ENCODE measurements at regions not wholly inside any gene's neighbourhood (a gene's known extent, or its start where the extent isn't known, plus 50 kb on each side); places are given as distances from the start of the nearest gene placed in this dataset.

DNA sequence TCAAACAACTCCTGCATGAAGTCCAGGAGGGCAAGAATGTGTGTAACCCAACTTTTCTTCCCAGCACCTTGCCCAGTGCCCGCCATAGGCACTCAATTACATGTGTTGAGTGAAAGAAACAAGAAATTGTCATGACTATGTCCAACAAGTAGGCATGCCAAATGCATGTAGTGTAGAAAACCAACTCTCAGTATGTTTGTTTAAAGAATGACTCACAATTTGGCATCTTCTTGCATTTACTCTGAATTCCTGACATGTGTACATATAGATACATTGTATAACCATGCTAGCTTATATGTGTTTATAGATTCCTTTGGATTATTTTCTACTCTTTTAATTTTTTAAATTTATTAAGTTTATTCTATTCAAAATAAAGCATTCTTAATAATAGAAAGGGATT, 305.0 kb downstream of the EFNB2 start:
- no peak for DNase-seq

DNA sequence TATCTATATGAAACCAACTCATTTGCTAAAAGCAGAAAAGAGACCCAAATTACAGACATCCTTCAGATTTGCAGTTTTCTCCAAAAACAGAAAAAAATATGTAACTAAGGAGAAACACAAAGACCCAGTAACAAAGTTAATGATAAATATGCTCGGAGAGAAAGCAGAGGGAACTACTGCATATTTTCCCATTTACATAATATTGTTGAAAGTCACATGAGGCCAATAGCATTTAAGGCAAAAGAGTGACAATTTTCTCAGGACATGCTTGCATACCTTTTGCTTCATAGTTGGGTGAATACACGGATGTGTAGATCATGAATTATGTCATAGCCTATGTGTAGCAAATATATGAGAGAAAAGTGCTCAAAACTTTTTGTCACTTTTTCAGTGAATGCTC, 310.3 kb downstream of the EFNB2 start:
- no peak for DNase-seq

DNA sequence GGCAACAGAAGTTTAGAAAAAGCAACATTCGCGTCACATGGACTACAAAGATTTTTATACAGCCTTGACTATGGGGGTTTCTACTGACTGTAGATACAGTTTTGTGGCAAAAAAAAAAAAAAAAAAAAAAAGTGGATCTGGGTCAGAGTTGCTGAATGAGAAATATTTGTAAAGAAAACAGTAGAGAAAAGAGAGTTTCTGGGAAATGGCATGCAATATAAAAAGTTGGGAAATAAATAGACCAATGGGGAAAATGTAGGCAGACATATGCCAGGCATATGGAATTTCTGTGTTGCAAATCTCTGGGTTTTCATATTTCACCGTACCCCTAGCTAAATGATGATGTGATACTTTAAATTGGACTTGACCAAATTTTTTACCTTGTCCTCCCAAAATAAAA, 315.3 kb downstream of the EFNB2 start:
- no peak for DNase-seq

DNA sequence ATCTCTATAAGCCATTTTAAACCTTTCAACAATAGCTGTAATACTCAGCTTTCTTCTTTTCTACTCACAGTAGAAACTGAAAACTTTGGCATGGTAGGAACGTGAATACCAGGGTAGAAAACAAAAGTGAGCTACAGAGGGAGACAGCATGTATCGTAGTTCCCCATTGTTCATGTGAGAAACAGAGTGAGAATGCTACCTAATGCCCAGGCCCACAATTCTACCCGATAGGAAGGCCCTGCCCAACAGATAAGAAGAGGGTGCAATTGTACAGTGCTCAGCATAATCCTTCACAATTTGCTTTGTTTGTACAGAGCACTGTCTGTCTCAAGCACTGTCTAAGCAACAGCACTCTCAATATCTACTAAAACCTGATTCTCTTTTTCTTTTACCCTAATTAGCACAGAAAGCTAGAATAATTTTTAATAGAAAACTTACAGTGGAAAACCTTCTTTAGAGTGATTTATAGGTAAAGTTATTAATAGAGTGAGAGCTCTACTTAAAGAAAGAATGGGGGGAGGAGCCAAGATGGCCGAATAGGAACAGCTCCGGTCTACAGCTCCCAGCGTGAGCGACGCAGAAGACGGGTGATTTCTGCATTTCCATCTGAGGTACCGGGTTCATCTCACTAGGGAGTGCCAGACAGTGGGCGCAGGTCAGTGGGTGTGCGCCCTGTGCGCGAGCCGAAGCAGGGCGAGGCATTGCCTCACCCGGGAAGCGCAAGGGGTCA, 322.3 kb downstream of the EFNB2 start:
- no peak for DNase-seq

DNA sequence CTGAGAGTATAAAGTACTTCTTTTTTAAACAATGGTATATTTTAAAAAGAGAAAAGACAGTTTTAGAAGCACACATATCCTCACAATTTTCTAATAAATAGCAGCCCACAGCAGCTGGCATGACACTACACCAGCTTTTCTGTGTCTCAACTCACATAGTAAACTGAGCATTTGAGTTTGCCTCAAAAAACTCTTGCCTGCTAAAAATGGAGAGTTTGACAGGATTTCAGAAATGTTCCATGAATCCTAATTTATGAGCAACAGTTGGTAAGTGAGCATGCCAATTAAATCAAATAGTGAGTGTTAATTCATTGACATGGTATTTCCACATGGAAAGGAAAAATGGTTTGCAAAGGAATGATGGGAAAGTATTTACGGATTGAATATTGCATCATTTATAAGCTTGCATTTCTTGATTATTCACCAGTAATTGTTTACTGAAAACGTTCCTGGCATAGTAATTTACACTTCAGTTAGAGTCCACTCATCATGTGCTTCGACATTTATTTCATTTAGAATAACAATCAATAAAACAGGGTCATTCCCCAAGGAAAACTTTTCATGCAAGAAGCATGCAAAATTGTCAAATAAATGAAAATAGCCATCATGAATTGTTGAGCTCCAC, 323.0 kb downstream of the EFNB2 start:
- no peak for DNase-seq

DNA sequence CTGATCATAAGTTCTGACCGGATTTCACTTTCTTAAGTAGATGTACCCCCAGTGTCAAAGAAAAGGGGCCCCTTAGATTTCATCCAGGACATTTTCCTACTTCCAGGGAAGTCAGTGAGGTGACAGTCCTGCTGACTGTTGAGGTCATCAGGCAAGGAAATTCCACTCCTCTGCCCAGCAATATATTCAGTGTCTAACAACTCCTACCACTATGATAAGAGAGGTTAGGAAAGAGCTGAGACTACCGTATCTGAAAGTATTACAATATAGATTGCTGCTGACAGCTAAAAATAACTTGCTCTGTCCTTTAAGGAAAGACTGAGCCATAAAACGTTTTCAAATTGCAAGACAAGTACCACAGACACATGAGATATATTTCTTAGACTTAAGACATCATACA, 325.1 kb downstream of the EFNB2 start:
- no peak for DNase-seq

DNA sequence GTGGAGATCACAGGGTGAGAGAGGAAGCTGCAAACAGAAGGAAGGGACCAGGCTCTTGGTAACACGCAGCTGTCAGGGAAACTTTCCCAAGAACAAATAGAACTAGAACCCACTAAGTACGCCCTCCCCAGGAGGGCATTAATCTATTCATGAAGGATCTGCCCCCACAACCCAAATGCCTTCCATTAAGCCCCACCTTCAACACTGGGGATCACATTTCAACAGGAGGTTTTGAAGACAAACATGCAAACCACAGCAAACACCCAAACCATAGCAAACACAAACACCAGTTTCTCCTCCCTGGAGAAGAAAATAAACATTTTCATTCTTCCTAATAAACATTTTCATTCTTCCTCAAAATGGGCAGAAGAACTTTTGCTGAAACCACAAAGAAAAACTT, 329.6 kb downstream of the EFNB2 start:
- DNase-seq, result no peak

DNA sequence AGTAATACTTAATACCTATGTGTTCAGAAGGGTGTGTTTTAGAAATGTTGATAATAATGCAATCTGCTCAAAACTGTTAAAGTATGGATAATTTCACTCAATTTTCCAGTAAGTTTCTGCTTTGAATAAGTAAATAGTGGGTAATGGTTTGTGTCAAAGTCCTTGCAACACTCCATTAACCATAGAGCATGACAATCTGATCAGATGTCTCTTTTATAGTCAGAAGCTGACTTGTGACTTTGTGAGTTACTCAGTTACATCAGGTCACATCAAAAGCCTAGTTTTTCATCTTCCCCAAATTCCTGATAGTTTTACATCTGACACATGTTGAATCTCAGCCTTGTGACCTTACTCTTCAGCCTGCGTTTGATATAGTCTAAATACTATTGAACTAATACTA, 338.0 kb downstream of the EFNB2 start:
- DNase-seq, result no peak

DNA sequence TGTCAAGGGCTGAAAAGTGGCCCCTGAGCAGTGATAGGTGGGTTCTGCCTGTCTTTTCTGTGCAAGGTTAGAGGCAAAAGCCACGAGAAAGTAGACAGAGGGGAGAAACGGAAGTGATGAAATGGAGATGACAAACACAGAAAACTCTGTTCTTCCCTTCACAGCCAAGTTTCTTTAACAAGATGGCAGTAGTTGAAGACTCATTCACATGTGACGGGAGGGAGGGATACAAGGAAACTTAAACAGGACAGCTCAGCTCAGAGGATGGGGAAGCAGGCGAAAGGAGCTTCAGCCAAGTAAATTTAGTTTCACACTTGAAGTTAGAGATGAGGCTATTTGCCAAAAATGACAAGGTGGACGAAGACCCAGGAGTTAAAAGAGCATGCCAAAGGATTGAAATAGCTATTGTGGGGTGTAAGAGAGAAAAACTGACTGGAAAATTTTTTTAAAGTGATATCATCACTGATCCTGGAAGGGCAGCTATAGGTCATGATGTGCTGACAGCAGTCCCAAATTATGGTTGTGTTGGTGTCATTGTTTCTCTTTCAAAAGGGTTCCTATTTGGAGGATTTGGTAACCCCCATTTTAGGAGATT, 347.9 kb downstream of the EFNB2 start:
- DNase-seq, result no peak

DNA sequence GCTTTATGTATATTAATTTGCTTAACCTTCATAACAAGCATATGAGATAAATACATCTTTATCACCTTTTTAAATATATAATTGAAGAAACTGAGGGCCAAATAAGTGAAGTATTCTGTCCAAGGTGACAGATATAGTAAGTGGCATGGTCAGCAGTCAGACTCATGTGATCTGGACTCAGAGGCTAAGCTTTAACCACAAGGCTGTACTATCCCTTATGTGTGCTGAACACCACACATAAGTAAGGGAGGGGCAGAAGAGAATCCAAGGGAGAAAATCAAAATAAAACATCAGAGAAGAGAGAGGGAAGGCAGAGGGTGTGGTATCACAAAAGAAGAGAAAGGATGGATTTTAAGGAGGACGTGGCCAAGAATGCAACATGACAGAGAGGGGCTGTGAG, 348.4 kb downstream of the EFNB2 start:
- DNase-seq, result no peak

DNA sequence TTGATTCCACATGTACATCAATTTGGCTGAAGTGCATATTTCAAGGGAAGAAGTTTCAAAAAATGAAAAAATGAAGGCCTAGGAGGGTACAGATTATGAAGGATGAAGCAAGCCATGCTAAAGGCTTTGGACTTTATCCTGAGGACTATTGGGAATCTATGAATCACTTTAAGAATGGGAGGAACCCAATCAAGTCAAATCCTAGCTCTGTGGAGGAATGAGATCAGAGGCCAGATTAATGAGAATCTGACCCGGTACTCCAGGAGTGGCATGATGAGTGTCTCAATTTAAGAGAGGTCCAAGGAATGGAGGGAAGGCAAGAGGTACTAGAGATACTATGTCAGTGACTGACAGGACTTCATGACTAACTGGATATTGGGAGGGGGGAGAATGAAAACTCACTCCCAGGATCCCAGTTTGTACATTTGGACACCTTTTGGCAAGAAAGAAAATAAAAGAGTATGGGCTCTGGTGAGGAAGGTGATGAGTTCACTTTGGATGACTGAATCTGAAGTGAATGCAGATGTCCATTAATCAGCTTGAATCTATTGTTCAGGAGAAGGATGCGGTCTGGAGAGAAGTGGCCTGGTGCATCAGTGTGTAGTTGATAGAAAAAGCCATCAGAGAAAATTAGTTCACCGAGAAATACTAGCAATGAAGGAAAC, 349.0 kb downstream of the EFNB2 start:
- no peak for DNase-seq

DNA sequence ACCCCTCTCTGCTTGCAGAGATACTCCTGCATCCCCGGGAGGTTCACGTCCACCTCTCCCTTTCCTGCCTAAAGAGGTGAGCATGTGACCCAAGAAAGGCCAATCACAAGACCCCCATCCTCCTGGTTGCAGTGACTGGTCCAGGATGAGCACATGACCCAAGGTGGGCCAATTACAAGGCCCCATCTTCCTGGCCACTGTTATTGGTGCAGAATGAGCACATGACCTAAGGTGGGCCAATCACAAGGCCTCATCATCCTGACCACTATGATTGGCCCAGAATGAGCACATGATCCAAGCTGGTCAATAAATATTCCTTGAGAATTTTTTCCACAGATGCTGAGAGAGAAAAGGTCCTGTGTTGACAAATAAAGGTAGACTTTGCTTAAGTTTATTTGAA, 350.7 kb downstream of the EFNB2 start:
- DNase-seq, result no peak

DNA sequence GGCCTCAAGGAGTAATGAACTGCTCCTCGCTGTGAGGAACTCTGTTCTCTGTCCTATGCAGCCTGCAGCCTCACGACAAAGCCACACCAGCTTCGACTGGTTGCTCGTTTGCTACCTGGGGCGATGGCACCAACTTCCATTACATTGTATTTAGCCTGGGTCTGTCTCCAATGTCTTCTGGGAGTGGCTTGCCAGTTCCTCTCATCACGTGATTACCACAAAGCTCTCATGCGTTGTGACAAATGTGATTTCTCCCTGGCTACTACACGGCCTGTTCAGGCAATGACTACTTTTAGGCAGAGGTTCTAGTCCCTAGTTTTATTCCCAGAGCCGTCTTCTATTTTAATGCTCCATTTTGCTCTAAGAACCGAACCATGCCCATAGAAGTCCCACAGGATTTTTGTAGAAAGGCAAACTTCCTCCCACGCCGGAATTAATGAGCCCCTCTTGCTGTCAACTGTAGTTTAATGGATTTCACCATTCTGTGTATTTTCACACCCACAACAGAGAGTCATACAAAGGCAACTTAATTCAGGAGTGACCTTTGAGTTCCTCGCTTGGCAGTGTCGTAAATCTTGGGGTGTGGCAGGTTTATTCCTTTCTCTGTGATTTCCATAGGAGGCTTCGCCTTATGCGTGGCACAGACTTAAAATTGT, 351.9 kb downstream of the EFNB2 start:
- DNase-seq, result no peak

DNA sequence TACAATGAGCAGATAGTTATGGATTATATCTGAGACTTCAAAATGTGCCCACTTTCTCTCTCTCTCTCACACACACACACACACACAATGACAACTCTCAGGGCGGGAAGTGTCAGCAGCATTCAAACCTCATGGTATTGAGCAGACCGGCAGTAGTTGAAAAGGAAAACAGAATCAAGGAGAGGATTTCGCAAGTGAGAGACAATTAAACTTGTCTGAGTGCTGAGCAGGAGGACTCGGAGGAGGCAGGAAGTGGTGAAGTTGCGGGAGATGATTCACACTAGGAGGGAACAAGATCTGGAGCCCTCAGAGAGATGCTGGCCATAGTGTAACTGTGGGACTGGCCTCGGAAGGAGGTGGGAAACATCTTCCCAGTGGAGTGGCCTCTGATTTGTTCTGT, 353.1 kb downstream of the EFNB2 start:
- DNase-seq, result no peak

DNA sequence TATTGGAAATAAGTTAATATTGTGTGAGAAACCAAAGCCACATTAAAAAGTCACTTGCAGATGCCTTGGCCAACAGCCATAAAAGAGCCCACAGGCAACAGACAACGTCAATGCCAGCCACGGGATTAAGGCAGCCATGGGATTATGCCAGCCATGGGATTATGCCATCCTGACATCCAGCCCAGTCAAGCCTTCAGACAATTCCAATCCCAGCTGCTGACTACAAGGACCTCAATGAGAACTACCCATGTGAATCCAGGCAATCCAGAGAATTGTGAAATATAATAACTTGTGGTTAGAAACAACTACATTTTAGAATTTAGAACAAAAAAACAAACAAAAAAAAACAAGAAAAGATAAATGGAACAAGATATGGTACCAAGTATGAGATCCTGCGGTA, 356.6 kb downstream of the EFNB2 start:
- no peak for DNase-seq

DNA sequence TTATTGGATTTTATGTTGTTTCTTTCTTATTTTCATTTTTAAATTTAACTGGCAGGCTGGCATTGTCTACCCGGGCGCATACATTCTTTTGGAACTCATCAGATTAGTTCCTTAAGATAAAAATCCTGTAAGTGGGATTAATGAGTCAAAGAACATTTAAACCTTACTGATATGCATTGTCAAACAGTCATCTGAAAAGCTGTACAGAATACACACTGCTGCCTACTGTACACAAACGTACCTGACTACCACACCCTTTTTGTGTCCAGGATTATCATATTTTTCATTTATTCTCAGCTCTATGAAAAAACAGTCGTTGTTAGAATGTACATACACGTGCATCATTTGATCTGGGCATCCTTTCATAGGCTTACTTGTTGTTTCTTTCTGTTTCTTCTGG, 358.3 kb downstream of the EFNB2 start:
- DNase-seq, result no peak

DNA sequence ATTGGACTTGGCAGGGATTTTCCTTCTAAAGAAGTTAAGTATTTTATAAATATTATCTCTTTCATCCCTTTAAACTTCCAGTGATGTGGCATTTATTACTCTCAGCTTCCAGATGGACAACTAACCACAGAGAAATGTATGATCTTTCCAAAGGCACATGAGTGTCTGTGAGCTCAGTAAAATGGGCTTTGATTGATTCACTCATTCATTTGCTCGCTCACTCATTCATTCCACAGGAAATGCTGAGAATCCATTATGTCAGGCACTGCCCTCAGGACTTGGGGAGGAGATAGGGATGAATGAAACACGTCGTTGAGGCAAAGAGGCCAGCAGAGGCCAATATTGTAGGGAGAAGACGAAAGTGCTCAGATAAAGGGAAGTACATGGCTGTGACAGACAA, 359.3 kb downstream of the EFNB2 start:
- no peak for DNase-seq

DNA sequence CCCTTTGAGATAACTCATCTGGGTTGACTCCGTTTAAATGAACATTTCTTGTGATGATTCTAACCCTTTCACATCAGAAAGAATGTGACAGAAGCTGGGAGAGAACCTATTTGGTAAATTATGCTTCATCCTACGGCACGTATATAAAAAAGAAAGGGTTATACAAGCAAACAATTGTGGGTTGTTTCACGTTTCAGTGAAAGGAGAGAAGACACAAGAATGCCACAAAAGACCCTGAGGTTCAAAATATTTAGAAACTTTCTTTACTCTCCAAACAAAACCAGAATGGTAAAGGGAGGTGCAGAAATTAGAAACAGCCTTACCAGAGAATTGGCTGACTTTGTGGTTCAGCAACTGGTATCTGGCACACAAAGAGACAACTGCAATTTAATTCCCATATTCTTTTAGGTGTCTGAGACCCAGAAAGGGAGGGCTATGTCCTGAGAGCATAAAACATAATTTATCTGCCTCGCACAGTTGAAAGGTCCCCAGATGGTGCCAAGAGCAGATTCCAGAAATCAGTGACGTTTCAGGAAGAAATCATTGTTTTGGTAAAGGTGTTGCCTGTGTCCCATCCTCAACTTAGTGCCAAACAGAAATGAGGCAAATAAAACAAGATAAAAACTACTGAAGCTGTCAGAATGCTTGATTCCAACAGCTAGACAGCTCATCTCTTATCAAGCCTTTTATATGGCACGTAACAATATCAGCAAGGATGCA, 361.4 kb downstream of the EFNB2 start:
- DNase-seq, result no peak

DNA sequence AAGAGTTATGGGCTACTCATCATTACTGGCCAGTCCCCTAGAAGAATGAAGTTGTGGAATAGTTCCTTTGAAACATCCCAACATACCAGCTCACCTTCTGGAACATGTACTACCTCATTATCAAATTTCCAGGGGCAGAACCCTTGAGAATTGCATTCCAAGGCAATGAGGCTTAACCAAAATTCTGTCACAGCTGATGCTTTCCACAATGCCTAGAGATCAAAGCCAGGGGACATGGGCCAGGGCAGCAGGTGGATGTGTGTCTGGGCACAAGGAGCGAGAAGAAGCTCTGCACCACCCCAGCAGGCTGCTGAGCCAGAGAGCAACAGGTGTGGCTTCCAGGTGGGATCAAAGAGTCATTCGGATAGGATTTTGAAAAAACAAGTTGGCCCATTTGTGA, 362.1 kb downstream of the EFNB2 start:
- DNase-seq, result no peak

DNA sequence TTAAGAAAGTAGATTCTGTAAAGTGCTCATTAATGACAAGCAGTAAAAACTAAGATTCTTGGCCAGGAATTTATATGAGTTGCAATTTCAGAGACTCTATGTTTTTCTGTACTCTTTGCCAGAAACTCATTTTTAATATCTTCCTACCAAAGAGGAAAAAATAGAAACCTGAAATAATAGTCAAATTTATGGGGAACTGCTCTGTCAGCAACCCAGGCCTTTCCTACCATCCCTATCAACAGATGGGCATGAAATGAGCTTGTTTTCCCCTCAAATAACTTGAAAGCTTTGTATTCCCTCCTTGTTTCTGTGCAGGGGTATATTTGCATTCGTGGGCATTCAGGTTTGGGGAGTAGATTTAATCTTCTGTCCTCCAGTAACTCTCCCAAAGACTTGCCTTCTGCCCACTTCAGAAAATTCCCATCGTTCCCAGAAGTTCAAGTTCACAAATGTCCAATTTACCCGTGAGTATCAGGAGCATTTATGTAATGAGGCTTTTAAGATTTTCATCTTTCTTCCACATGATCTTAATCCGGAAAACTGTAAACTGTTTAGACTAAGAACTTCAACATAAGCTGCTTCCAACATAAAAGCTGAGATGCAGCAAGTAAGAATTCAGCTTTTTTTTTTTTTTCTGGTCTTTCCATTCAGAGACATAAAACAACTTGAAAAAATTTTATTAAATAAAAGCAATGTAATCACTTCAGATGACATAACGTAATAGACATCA, 363.1 kb downstream of the EFNB2 start:
- no peak for DNase-seq

DNA sequence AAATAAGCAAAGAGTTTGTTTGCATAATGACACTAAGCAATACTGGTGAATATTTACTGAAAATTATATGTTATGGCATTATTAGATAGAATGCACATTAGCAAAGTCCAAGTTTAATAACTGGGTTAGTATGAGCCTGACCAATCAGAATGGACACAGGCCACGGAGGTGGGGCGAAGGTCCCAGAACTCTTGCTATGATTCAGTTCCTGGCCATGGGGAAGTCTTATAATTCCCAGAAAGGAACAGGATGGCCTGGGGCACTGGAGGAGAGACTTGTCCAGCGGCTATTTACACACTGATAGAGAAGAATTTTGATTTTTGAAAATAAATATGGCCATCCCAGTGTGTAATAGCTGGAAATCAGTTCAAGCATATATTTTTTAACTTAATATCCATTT, 372.0 kb downstream of the EFNB2 start:
- no peak for DNase-seq

DNA sequence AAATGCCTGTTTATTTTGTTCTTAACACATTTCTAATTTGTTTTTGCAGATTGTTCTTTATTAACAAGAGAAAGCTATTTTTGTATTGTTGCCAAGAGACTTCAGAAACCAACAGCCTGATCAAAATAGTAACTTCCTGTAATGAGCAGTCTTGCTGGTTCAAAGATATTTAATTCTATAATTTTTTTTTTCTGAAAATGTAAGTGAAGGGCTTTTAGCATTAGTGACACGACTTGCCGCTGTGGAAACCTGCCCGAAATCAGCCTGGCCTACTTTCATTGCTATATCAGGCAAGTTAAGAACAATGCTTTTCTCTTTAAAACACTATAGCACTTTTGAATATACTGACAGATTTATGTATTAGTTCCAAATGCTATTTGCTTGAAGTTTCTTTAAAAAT, 374.3 kb downstream of the EFNB2 start:
- no peak for DNase-seq

Measured in inflammatory macrophage treated with lipopolysaccharide for 1 hour (primary cell).